ENCODE measurements at regions not wholly inside any gene's neighbourhood (a gene's known extent, or its start where the extent isn't known, plus 50 kb on each side); places are given as distances from the start of the nearest gene placed in this dataset.

DNA sequence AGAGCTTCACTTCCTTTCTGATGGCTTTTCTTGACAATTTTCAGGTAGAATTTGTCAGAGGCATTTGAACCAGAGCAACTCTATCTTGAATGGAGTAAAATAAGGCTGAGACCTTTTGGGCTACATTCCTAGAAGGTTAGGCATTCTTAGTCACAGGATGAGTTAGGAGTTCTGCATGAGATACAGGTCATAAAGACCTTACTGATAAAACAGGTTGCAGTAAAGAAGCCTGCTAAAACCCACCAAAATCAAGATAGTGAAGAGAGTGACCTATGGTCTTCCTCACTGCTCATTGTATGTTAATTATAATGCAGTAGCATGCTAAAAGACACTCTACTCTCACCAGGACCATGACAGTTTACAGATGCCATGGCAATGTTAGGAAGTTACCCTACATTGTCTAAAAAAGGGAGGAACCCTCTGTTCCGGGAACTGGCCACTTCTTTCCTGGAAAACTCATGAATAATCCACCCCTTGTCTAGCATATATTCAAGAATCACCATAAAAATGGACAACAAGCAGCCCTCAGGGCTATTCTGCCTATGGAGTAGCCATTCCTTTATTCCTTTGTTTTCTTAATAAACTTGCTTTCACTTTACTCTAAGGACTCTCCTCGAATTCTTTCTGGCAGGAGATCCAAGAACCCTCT lies 1519.7 kb upstream of the TENM4 start:
- TF ChIP-seq NFATC3 (CRISPR knock-in tag; IDR thresholded peaks at IDR 0.05), result no peak
- TF ChIP-seq ZZZ3 (CRISPR knock-in tag; IDR thresholded peaks at IDR 0.05; ENCODE audit: borderline replicate concordance), result no peak
- TF ChIP-seq EP300 (IDR thresholded peaks at IDR 0.05; ENCODE audit: low read depth in 2 of 2, low read length in 2 of 2), result no peak
- no peak for TF ChIP-seq EP300 (CRISPR knock-in tag; IDR thresholded peaks at IDR 0.05; ENCODE audit: borderline replicate concordance)
- TF ChIP-seq ZFP36 (IDR thresholded peaks at IDR 0.05; ENCODE audit: borderline replicate concordance, low read depth, low read length, partially characterized antibody), result no peak
- no peak for TF ChIP-seq POLR2A (IDR thresholded peaks at IDR 0.05; ENCODE audit: insufficient read depth in 1 of 2, low read depth in 2 of 2, low read length in 2 of 2)
- TF ChIP-seq, protein P1, sequence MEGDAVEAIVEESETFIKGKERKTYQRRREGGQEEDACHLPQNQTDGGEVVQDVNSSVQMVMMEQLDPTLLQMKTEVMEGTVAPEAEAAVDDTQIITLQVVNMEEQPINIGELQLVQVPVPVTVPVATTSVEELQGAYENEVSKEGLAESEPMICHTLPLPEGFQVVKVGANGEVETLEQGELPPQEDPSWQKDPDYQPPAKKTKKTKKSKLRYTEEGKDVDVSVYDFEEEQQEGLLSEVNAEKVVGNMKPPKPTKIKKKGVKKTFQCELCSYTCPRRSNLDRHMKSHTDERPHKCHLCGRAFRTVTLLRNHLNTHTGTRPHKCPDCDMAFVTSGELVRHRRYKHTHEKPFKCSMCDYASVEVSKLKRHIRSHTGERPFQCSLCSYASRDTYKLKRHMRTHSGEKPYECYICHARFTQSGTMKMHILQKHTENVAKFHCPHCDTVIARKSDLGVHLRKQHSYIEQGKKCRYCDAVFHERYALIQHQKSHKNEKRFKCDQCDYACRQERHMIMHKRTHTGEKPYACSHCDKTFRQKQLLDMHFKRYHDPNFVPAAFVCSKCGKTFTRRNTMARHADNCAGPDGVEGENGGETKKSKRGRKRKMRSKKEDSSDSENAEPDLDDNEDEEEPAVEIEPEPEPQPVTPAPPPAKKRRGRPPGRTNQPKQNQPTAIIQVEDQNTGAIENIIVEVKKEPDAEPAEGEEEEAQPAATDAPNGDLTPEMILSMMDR (CRISPR knock-in tag; IDR thresholded peaks at IDR 0.05), result no peak
